Parathyroid adenoma (tissue), 2 donors: ENCODE measurements at regions not wholly inside any gene's neighbourhood (a gene's known extent, or its start where the extent isn't known, plus 50 kb on each side); places are given as distances from the start of the nearest gene placed in this dataset.

Experiments used
- H2AFZ ChIP-seq: fragments of 300-600 bp; sonication (generic); one replicate; pipeline ENCODE4 v1.7.0; 2017; ENCODE audit warnings: antibody characterized with exemption, mild to moderate bottlenecking
- H3K27ac ChIP-seq: fragments of 300-600 bp; sonication (generic); one replicate; pipeline ENCODE4 v1.7.0; 2017
- H3K27me3 ChIP-seq: fragments of 300-600 bp; sonication (generic); one replicate; pipeline ENCODE4 v1.7.0; 2017; ENCODE audit warnings: low read length; ENCODE audit not compliant: control insufficient read depth, insufficient read depth
- H3K36me3 ChIP-seq: fragments of 300-600 bp; sonication (generic); one replicate; pipeline ENCODE4 v1.7.0; 2017; ENCODE audit warnings: low read length; ENCODE audit not compliant: control insufficient read depth, insufficient read depth
- H3K4me1 ChIP-seq: fragments of 300-600 bp; sonication (generic); one replicate; pipeline ENCODE4 v1.7.0; 2017; ENCODE audit warnings: control low read depth
- H3K4me2 ChIP-seq: fragments of 300-600 bp; sonication (generic); one replicate; pipeline ENCODE4 v1.7.0; 2017; ENCODE audit warnings: low read length
- H3K4me3 ChIP-seq: fragments of 300-600 bp; sonication (generic); one replicate; pipeline ENCODE4 v1.7.0; 2017; ENCODE audit warnings: low read depth, low read length
- H3K79me2 ChIP-seq: fragments of 300-600 bp; sonication (generic); one replicate; pipeline ENCODE4 v1.7.0; 2017; ENCODE audit warnings: control low read depth
- H3K9ac ChIP-seq: fragments of 300-600 bp; sonication (generic); one replicate; pipeline ENCODE4 v1.7.0; 2017; ENCODE audit warnings: mild to moderate bottlenecking
- H3K9me3 ChIP-seq: fragments of 300-600 bp; sonication (generic); one replicate; pipeline ENCODE4 v1.7.0; 2017; ENCODE audit warnings: low read length; ENCODE audit not compliant: control insufficient read depth
- CTCF ChIP-seq: fragments of 300-600 bp; sonication (generic); IDR thresholded peaks from one replicate; pipeline ENCODE4 v1.7.0; 2017; ENCODE audit warnings: antibody characterized with exemption, mild to moderate bottlenecking
- donor health status: primary hyperparathyroidism.

DNA sequence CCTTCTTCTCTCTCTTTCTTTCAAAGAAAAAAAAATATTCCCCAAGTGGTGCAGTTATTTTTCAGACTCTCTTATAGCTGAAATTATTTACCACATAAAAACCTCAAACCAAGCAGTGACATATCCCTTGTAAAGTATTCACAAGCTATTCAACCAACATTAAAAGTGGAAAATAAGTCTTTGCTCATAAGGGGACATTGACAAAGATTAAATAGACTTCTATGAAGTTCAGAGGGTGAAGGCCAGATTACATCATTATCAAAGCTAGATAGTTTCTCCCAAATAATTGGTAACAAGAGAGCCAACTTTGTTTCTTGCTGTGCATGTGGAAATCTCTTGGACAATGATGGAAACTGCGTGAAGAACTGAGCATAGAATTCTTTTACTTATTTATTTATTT lies 379.8 kb upstream of the RSPO3 start:
- TF ChIP-seq CTCF = no peak
- Histone ChIP-seq H3K27me3 (no peaks in the 10 kb centered on the region), H3K79me2 (no peaks in the 10 kb centered on the region), H3K4me3 (no peak overlapping the region), H3K9ac (no peak overlapping the region), H3K36me3 (no peaks in the 10 kb centered on the region), H3K4me2 (no peak overlapping the region), H2AFZ (no peak overlapping the region), H3K4me1 (no peaks in the 10 kb centered on the region), H3K9me3 (no peaks in the 10 kb centered on the region), H3K27ac (no peak overlapping the region)

DNA sequence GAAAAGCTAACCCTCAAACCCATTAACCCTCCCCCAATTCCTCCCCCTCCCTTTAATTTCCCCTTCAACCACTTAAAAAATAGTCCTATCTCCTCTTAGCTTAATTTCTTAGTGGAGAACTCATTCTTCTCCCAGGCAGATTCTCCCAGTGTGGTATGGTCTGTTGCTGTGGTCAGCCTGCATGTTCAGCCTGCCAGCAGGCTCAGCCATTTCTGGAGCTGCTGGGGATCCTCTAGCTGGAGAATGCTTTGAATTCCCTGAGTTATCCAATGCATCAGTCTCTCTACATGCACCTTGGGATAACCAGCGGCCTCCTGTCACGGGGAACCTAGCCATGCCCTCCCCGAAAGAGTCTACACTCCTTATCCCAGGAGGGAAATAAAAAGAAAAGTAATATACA lies 375.4 kb upstream of the RSPO3 start:
- no peaks in the 10 kb centered on the region for H3K4me1 ChIP-seq
- H3K27me3 ChIP-seq = no peaks in the 10 kb centered on the region
- no peaks in the 10 kb centered on the region for H3K9me3 ChIP-seq
- H3K27ac ChIP-seq = no peak overlapping the region
- TF ChIP-seq CTCF = no peak
- H2AFZ ChIP-seq = no peak overlapping the region
- H3K4me2 ChIP-seq = no peak overlapping the region
- H3K9ac ChIP-seq = no peak overlapping the region
- no peaks in the 10 kb centered on the region for H3K79me2 ChIP-seq
- no peak overlapping the region for H3K4me3 ChIP-seq
- H3K36me3 ChIP-seq = no peaks in the 10 kb centered on the region

GRCh38 chr6:126747728-126748540 lies 370.5 kb upstream of the RSPO3 start:
- no peak overlapping the region for H3K4me3 ChIP-seq

GRCh38 chr6:126753606-126754005 lies 364.9 kb upstream of the RSPO3 start:
- Histone ChIP-seq H3K4me1 (no peaks in the 10 kb centered on the region), H3K79me2 (no peaks in the 10 kb centered on the region), H3K36me3 (no peaks in the 10 kb centered on the region), H3K27me3 (no peaks in the 10 kb centered on the region), H2AFZ (no peak overlapping the region), H3K4me2 (no peak overlapping the region), H3K9me3 (no peaks in the 10 kb centered on the region), H3K4me3 (no peak overlapping the region), H3K9ac (no peak overlapping the region), H3K27ac (no peak overlapping the region)
- TF ChIP-seq CTCF = no peak

More at GRCh38 chr6:126747728-126748540, 370.5 kb upstream of the RSPO3 start:
- H3K27ac ChIP-seq = no peak overlapping the region
- H3K4me1 ChIP-seq = no peaks in the 10 kb centered on the region
- H3K27me3 ChIP-seq = no peaks in the 10 kb centered on the region
- no peak overlapping the region for H3K4me2 ChIP-seq
- H3K36me3 ChIP-seq = no peaks in the 10 kb centered on the region
- no peak overlapping the region for H2AFZ ChIP-seq
- no peak overlapping the region for H3K9ac ChIP-seq
- H3K79me2 ChIP-seq = no peaks in the 10 kb centered on the region
- H3K9me3 ChIP-seq = no peaks in the 10 kb centered on the region
- no peak for TF ChIP-seq CTCF

GRCh38 chr6:126761854-126762253 lies 356.6 kb upstream of the RSPO3 start:
- H3K36me3 ChIP-seq = no peaks in the 10 kb centered on the region
- no peaks in the 10 kb centered on the region for H3K4me1 ChIP-seq
- no peaks in the 10 kb centered on the region for H3K27me3 ChIP-seq
- TF ChIP-seq CTCF = no peak
- H3K9me3 ChIP-seq = no peaks in the 10 kb centered on the region
- no peaks in the 10 kb centered on the region for H3K79me2 ChIP-seq
- H3K4me2 ChIP-seq = no peak overlapping the region
- H3K27ac ChIP-seq = no peak overlapping the region
- no peak overlapping the region for H2AFZ ChIP-seq
- H3K4me3 ChIP-seq = no peak overlapping the region
- H3K9ac ChIP-seq = no peak overlapping the region
